GM19324 (cell line): ENCODE measurements at regions not wholly inside any gene's neighbourhood (a gene's known extent, or its start where the extent isn't known, plus 50 kb on each side); places are given as distances from the start of the nearest gene placed in this dataset.

Source experiments
- ATAC-seq: cut with Tn5 transposase; IDR thresholded peaks from one replicate; pipeline ENCODE4 v1.9.1; 2021; ENCODE audit warnings: mild to moderate bottlenecking, moderate library complexity; ENCODE audit not compliant: unreplicated experiment, low FRiP score

DNA sequence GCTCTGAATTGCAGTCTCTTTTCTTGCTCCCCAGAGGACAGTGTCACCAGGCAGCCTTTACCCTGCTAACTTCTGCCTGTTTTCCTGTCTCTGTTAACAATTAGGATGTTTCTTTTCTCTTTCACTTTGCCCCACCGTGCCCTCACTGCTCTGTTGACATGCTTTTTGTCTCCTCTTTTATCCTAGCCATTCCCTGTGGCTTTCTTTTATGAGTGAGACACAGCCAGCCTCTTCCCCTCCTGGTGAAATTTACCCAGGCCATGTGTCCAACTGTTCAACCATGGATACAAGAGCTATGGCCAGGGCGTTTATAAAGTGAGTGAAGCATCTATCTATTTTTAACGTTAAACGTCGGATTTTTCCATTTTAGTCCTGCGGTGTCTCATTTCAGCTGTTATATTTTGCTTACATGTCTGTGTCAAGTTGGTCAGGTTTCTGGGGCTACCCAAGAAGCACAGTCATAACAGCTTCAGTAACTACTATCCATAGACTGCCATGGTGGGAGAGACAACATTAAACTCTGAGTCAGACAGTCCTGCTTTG lies 443.2 kb upstream of the AZI2 start:
- ATAC-seq, result no peak

DNA sequence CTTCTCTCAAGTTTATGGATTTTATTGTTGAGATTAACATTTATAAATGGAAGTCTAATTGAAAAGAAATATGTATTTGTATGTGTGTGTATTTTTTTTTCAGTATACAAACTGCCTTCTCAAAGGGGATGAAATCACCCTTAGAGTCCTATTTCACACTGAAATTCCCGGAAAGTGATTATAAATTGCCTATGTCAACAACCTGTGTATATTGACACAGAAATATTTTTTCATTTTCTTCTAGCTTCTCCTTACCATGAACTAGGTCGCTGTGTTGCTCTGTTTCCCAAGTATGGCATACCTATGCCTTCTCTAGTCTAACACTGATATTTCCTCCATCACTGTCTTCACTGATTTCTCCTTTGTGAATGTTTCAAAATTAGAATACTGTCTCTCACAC lies 444.0 kb upstream of the AZI2 start:
- ATAC-seq, result no peak

DNA sequence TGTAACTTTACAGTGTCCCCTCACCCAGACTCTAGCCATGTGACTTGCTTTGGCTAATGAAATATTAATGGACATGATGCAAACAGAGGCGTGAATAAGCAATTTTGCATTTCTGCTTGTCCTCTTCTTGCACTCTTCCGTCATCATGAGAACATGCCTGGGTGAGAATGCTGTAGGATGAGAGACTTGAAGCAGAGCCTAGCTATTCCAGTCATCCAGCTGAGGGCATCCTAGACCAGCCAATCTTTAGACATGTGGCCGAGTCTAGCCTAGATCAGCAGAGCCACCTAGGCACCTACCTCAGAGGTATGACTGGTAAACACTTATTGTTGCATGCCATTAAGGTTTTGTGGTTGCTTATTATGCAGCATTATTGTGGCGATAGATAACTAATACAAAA lies 450.5 kb upstream of the AZI2 start:
- ATAC-seq, result no peak

DNA sequence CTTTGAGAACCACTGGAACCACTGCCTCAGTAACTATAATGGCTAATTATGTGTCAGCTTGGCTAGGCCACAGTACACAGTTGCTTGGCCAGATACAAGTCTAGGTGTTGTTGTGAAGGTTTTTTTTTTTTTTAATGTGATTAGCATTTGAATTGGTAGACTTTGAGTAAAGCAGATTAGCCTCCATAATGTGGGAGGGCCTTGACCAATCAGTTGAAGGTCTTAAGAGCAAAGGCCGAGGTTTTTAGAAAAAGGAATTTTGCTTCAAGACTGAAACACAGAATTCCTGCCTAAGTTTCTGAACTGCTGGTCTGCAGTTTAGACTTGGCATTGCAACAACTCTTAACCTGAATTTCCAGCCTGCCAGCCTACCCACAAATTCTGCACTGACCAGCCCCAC lies 451.6 kb upstream of the AZI2 start:
- ATAC-seq, result no peak

DNA sequence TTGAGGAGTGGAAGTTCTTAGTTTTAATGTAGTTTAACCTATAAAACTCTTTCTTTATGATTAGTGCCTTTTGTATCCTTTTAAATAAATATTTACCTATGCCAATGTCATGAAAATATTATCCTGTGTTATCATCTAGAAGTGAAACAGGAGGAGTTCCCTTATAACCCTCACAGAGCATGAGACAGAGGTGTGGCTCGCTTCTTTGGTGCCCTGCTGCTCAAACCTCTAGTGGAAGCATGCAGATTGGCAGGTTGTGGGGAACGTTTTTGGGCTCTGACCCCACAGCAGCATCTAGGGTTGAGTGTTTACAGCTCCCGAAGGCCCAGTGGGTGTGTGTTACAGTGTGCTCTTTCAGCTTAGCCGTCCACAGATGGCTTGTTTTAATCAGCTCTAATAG lies 459.4 kb upstream of the AZI2 start:
- no peak for ATAC-seq

DNA sequence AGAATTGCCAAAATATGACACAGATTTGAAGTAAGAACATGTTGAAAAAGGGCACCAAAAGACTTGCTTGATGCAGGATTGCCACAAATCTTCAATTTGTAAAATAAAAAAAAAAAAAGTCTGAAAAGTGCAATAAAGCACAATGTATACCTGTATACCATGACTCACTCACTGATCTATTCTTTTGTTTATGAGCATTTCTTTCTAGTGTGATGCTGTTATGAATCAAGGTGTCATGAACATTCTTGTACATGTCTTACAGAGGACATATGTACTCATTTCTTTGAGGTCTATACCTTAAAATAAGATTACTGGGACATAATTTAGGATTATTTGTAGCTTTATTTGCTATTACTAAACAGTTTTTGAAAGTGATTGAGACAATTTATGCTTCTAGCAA lies 464.9 kb upstream of the RBMS3 start:
- ATAC-seq, result no peak

DNA sequence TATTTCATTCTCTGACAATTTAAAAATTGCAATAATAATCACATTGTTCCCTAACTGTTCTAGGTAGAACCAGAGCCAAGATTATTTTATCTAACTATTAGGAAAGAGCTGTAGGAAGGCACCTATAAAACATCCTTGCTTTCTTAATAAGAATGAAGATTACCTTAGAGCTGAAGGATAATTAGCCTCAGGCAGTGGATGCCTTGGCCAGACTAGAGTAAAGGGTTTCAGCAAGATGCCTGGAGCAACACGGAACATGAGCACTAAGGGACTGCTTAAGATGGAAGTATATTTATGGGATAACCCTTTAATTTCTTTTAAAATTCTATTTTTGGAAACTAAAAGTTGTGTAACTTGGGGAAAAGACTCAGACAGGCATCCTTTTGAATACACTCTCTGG lies 456.6 kb upstream of the RBMS3 start:
- ATAC-seq, result no peak

DNA sequence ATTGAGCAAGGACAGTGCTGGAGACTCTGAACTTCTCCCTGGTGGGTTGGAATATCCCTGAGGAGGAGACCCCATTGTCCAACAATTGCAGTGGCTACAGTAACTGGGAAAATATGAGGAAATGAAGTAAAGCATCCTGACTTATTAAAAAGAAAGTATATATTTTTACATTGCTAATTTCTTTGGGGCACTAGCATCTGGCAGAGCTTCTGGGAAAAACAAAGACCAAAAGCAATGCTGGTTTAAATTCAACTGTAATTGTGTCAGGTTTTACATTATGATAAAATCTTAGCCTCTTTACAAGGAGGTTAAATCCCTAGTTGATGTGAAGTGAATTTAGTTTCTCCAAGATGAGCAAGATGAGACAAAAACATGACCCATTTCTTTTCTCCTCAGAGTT lies 454.0 kb upstream of the RBMS3 start:
- ATAC-seq, result no peak

DNA sequence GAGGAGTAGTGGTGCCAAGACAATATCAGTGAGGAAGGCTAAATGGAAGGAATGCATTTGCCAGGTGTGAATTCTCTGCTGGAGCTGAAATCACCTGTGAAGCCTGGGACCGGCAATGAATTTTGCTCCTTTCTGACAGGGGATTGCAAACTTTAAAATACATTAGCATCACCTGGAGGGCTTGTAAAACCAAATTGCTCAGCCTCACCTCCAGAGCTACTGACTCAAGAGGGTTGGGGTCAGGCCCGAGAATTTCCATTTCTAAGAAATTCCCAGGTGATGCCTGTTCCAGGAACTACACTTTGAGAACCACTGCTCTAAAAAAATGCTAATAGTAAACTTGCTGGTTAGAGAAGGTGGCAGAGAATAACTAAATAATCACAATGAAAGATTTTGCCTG lies 445.6 kb upstream of the RBMS3 start:
- ATAC-seq, result no peak

DNA sequence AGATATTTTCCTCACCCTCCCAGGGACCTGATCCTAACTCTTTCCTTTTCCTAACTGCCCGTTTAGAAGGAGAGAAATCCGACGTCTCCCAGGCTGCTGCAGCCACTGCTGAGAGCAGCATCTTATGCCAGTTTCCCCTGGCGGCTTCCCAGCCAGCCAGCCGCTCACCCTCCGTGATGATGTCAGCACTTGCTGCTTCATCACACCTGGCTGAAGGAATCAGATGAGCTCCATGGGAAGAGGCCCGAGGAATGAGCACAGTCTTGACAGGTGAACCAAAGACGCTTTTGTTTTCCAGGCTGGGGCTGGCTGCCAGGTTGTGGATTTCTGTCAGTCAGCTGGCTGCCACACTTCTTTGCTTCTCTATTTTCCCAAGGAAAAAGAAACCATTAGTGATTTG lies 445.1 kb upstream of the RBMS3 start:
- ATAC-seq, result no peak

DNA sequence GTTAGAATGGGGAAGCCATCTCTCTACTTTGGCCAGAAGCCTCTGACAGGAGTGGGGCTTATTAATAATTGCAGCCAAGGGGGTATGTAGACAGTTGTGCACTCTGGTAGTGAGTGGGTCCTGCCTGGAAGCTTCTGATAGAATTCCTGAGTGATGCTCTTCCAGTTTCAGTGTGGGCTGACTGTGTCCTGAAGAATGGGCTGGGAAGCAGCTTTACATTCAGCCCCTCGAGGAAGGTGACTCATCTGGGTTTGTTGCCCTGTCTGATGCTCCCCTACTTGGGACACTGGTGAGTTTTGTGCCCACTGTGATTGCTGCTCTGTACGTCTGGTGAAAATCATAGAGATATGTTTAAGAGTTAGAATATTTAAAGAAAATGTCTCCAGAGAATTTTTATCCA lies 444.7 kb upstream of the RBMS3 start:
- ATAC-seq, result no peak

DNA sequence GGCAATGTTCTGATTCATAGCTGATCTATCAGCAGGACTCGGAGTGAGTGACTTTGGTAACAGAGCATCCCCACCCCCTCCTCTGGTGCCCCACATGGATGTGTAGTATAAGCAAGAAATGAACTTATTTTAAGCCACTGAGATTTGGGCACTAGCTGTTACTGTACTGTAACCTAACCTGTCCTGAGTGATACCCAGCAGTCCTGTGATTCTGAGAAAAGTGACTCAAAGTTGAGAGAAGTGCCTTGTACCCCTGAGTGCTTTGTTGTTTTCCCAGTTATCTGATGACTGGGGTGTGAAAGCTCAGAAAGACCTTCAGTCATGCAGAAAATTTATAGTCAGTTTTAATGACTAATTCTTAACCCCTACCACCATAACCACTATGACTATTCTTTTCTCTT lies 439.9 kb upstream of the RBMS3 start:
- ATAC-seq, result no peak

DNA sequence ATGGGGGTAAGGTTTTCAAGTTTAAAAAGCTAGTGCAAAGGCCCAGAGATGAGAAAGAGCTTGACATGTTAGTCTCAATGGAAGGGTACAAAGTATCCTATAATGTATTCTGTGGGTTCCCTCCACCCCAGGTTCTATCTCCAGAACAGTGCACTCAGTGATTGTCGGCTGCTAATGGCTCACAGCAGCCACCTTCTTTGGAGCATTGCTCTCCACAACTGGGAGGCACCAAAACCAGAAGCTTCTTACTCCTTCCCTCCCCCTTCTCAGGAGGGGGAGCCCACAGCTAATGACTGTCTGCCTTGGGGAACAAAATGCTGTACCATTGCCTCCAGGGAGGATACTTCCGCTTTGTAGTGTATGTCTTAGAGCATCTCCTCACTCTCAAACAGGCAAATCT lies 439.4 kb upstream of the RBMS3 start:
- ATAC-seq, result no peak

DNA sequence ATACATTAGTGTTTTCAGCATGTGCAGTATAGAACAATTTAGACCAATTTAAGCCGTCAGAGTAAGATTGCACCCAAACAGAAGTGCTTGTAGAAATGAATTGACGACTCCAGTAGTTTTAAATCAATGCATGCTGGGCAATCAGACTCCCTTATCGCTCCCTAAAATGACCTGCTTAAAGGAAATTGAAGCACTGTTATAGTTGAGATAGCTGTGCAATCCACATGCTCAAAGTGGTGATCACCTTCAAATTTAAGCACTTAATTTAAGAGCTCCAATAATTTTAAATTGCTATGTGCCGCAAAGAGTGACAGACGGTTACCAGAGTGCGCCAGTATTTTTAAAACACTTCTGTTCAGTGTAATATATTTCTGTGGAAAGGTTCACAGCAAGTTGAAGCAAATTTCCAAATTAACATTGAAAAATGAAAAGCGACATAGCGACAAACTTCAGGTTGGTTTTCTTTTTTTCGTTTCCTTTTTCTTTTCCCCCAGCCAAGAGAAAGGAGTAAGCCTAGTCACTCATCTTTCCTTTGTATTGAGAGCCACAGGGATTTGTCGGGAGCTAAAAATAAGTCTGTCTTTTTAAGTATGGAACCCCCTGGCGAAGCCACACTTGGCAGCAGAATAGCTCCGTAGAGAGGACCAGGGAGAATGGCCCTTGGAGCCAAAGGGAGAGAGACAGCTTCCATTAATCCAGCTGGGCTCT lies 436.4 kb upstream of the RBMS3 start:
- ATAC-seq, result no peak

DNA sequence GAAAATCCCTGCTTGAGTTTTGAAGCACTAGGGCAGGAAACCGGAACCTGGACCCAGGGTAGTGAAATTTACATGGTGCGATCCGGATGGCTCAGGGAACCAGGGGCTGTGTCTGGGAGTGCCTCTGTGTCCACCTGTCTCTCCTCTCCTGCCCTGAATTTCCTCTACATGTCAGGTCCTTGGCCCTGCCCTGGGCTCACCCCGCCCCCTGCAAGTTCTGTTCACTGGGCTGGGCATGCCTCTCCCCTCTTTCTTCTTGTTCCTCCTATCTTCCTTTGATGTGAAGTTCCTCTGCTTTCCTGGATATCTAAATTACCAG lies 435.9 kb upstream of the RBMS3 start:
- ATAC-seq, result no peak

DNA sequence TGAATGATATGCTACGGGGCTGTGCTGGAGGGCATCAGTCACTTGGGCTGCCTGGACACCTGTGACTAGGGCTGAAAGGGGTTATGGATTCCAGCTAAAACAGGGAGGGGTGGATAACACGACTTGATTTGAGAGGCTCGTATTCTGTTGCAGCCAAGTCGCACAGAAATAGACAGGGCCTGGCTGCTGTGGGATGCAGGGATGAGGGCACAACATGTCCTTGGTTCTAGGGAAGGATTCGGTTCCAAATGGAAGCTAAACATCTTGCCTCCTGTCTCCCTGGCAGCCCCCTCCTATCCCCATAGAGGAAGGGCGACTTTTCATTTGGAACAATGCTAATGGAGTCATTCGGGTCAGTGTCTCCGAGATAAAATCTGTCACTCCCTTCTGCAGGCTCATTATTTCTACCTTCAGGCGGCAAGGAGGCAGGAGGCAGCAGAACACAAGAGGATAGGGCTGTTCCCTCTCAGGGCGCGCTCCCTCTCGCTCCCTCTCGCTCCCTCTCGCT lies 433.8 kb upstream of the RBMS3 start:
- no peak for ATAC-seq

DNA sequence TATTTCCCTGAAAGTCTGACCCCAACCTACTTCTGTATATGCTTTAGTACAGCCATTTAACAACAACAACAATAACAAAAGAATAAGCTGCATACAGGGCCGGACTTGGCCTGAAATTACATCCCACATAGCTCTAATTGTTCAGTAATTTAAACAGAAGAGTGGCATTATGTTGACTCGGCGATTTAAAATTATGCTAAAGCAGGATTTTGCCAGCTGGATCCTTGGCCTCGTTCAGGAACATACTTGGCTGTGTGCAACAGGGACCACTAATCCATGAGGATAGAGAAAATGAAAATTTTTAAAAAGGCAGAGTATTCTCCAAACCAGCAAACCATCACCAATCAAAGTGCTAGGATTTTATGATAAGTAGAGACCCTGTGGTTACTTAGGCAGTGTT lies 433.1 kb upstream of the RBMS3 start:
- ATAC-seq, result no peak

DNA sequence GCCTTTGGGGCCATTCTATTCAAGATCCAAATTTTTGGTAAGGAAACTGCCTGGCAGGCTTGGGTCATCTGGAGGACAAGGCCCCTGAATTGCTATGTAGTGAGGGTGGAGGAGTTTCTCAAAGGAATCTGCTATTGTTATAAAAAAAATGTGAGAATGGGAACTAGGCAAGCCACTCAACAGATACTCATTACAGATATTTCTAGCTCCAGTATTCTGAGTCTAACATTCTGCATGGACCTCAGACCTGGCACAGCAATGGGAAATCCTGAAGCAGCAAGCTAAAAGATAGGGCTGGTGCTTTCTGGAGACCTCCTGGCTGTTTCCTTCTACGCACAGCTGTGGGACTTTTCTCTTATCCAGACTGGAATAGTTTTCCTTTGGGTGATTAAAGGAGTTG lies 430.7 kb upstream of the RBMS3 start:
- ATAC-seq, result no peak

DNA sequence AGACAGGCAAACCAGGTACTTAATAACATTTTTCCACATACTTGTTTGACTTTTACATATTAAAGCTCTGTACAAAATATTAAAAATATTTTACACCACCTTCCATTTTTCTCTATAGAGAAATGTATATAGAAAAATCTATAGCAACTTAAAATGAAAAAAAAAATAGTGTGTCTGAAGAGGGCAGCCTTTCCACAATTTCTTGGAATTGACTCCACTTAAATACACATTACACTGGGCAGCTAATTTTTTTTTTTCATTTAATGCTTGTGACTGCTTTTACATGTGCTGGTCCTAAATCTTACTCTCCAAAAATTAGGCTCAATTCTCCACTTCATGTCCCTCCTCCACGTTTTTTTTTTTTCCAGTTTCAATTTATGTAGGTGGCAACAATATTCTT lies 427.0 kb upstream of the RBMS3 start:
- ATAC-seq, result no peak

DNA sequence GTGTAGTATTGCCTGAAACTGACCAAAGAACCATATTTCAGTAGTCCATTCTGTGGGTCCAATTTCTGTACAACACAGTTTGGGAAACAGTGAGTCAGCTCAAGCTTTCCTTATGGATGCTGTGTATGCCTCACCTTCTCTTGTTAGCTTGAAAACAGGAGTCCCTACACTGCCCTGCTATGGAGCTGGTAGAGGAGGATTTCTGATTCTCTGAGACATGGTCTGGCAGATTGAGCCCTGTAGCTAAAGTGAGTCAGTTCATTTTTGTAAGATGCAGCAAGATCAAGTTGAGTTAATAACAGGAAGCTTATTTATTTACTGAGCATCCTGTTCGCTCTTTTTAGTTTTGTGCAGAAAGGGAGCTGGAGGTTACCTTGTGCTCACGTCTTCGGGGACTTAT lies 424.1 kb upstream of the RBMS3 start:
- no peak for ATAC-seq

DNA sequence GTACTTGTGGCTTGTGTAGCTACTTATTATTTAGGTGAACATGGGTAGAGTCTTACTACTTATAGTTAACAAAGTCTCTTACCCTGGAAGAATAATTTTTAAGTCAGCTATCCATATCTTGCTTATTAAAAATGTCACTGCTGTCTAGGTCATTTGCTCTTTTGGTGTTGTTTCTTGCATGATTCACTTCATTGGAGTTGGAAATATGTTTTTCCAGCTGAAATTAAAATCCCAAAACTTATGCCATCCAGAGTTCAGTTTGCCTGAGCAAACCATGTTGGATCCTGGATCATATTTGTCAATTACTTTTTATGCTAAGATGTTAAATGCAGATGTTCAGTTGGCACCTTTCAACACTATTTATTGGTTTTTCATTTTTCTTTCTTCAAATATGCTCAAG lies 421.0 kb upstream of the RBMS3 start:
- no peak for ATAC-seq

DNA sequence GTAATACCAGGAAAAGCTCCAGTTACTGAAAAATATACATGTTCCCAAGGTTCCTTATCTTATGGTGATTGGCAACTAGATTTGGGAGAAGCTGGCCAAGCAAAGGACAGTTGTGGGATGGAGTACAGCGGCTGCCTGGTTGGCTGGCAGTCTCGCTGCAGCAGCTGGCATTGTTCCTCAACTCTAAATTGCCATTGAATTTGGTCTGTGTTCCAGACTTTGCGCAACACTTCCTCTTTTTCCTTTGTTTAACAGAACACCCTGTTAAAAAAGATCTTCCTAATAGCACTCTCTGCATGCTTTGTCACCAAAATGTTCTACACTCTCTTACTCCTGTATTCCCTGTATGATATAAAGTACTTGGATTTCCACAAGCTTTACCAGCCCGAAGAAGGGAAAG lies 420.6 kb upstream of the RBMS3 start:
- no peak for ATAC-seq

DNA sequence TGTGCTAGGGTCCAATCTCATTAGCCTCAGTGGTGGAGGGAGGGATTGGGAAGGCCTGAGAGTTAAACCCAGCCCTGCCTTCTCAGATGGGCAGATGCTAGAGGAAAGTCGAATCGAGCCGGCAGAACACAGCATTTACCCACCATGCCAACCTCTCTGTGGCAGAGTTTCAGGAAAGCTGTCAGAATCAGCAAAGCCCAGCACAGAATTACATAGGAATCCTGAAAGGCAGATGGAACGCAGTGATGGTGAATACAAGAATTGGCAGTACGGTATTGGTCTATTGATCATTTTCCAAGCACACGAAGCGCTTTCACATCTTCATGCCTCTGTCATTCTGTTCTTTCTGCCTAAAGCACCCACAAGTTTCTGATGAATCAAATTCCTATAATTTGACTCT lies 417.7 kb upstream of the RBMS3 start:
- no peak for ATAC-seq
